Psoas muscle (tissue), 7 donors: ENCODE measurements at regions not wholly inside any gene's neighbourhood (a gene's known extent, or its start where the extent isn't known, plus 50 kb on each side); places are given as distances from the start of the nearest gene placed in this dataset.

Experiments
- ATAC-seq, 4 donors: fragments of 200-7000 bp; cut with Tn5 transposase; one replicate each; pipeline ENCODE4 v1.9.1; 2020; ENCODE audit warnings: moderate library complexity in 3 of 4, mild to moderate bottlenecking in 2 of 4
- DNase-seq, 2 donors: peaks; one replicate each; pipeline ENCODE4 v3.0.0-alpha.2; 2020
- H3K27ac ChIP-seq: fragments of 200-600 bp; one replicate; pipeline ENCODE4 v1.8.0; 2022
- H3K27me3 ChIP-seq, 3 donors: fragments of 200-600 bp in 1 of 3; one replicate each; pipeline versions ENCODE4 v1.6.1 to v1.8.0; 2013 to 2022; ENCODE audit warnings: low read length in 2 of 3, mild to moderate bottlenecking in 2 of 3, moderate library complexity in 1 of 3; ENCODE audit not compliant: insufficient read depth in 3 of 3
- H3K36me3 ChIP-seq, 2 donors: fragments of 200-600 bp in 1 of 2; one replicate each; pipeline versions ENCODE4 v1.6.1 to v1.8.0; 2013 to 2022; ENCODE audit warnings: low read depth in 1 of 2, mild to moderate bottlenecking in 1 of 2, moderate library complexity in 1 of 2; ENCODE audit not compliant: insufficient read depth in 1 of 2
- H3K4me1 ChIP-seq: fragments of 200-600 bp; one replicate; pipeline ENCODE4 v1.8.0; 2022
- H3K4me3 ChIP-seq: fragments of 200-600 bp; one replicate; pipeline ENCODE4 v1.8.0; 2022; ENCODE audit warnings: mild to moderate bottlenecking
- H3K9me3 ChIP-seq: fragments of 200-600 bp; one replicate; pipeline ENCODE4 v1.8.0; 2022
- WGBS, 3 donors: extraction: QIAGEN DNeasy Blood & Tissue Kit; methylation state at CpG; one replicate each; pipeline versions ENCODE4 v1.1.6 to v1.1.7; 2013; 5-methylcytosine and 5-hydroxymethylcytosine counted together
- intact Hi-C, 2 donors: fragments of 100-400 bp; cut with DNase I; formaldehyde crosslinking; loops; one replicate each; pipeline versions ENCODE4 v1.11.0 to v1.14.2; 2022
- TF ChIP-seq, protein P1 (sequence below): fragments of 200-600 bp; IDR thresholded peaks from one replicate; pipeline ENCODE4 v1.8.0; 2022; ENCODE audit warnings: antibody characterized with exemption
- donor health status: healthy with polysubstance abuse.
- donor health status: DM: no; HTN: no; CAD: no; lungs with moderate emphysema.
- donor health status: Bipolar disorder and iron deficiency.
- donor health status: healthy.
- donor health status: DM: yes; HTN: yes; CAD: no.
- donor health status: DM: no; HTN: no; CAD: no.
- donor health status: DM: yes; HTN: yes; CAD: no.

DNA sequence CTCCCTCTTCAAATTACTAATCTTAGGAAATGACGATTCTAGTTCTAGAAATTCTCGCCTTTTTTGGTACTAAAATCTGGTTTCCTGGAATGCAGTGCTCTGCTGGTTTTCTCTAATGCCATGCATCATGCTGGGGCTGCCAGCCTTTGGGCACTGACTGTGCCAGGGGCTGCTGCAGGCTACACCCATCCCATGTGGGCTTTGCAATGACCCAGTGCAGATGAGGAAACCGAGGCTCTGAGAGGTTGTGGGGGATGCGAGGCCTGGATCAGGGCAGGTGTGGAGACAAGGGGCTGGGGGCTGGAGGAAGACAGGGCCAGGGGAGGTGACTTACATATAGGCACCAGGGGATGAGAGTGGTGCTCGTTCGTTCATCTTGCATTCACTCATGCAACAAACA is 95.3 kb downstream of the HMX1 start:
- Histone ChIP-seq H3K4me3 (no peak overlapping the region), H3K4me1 (no peaks in the 10 kb centered on the region), H3K27ac (no peak overlapping the region), H3K36me3 (no peaks in the 10 kb centered on the region), H3K27me3 (peaks cover 0 to 19% (median 5%) of the 10 kb centered on the region in 3 donors), H3K9me3 (no peaks in the 10 kb centered on the region)
- DNase-seq (peak in 1 of 2 donors; percentile 8), ATAC-seq (no peak)
- intact Hi-C loops = no loop called here
- TF ChIP-seq, protein P1, sequence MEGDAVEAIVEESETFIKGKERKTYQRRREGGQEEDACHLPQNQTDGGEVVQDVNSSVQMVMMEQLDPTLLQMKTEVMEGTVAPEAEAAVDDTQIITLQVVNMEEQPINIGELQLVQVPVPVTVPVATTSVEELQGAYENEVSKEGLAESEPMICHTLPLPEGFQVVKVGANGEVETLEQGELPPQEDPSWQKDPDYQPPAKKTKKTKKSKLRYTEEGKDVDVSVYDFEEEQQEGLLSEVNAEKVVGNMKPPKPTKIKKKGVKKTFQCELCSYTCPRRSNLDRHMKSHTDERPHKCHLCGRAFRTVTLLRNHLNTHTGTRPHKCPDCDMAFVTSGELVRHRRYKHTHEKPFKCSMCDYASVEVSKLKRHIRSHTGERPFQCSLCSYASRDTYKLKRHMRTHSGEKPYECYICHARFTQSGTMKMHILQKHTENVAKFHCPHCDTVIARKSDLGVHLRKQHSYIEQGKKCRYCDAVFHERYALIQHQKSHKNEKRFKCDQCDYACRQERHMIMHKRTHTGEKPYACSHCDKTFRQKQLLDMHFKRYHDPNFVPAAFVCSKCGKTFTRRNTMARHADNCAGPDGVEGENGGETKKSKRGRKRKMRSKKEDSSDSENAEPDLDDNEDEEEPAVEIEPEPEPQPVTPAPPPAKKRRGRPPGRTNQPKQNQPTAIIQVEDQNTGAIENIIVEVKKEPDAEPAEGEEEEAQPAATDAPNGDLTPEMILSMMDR = no peak
- 81 to 84% (median 82%) methylated on average over 6 of the region's 6 CpGs for WGBS, 3 donors

DNA sequence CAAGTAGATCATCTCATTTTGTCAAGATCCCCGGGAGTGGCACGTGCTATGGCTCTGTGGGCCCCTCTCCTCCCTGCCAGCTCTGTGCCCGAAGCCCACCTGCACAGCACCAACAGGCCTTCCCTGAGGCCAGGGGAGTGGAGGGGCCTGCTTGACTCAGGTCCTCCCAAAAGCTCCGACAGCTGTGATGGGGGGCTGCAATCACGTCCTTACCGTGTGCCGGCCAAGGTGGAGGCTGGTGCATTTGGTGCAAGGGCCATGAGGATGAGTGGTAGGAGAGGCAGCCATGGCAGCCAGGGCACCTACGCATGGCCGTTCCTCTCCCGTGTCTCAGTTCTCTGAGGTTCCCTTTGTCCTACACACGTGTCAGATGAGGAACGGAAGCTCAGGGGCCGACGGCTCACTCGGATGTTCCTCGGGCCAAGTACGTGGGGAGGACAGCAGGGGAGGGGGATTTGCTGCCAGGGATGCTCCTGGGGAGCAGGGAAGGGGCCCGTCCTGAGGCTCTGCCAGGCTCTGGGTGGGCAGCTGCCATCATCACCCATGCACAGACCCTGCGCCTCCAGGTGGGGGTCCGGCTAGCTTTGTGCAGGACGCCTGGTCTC is 95.8 kb downstream of the HMX1 start:
- TF ChIP-seq, protein P1 = no peak
- no peak overlapping the region for H3K4me3 ChIP-seq
- H3K27ac ChIP-seq = no peak overlapping the region
- H3K27me3 ChIP-seq = peaks cover 0 to 23% (median 6%) of the 10 kb centered on the region in 3 donors
- no peaks in the 10 kb centered on the region for H3K9me3 ChIP-seq
- no peaks in the 10 kb centered on the region for H3K36me3 ChIP-seq
- intact Hi-C loops = no loop called here
- DNase-seq (peak in 1 of 2 donors; percentile 30), ATAC-seq (no peak)
- no peaks in the 10 kb centered on the region for H3K4me1 ChIP-seq
- 73 to 79% (median 76%) methylated on average over 21 of the region's 21 CpGs for WGBS, 3 donors

DNA sequence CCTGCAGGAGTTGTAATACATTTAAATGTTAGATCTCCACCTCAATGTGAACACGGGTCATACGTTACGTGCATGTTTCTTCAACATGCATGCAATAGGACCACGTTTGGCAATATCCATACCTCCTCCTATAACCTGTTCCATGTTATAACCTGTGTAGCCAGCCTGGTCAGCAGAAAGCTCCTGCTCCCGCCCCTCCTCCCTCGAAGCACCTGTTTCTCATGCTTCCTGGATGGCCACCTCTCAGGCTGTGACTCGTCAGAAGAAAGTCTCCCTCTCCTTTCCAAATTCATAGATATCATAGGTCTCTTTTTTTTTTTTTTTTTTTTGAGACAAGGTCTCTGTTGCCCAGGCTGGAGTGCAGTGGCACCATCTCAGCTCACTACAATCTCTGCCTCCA is 96.5 kb downstream of the HMX1 start:
- H3K4me3 ChIP-seq = no peak overlapping the region
- H3K36me3 ChIP-seq = no peaks in the 10 kb centered on the region
- intact Hi-C loops = no loop called here
- 78 to 89% (median 78%) methylated on average over 7 of the region's 7 CpGs for WGBS, 3 donors
- ATAC-seq (no peak), DNase-seq (no peak)
- H3K27ac ChIP-seq = no peak overlapping the region
- no peaks in the 10 kb centered on the region for H3K9me3 ChIP-seq
- peaks cover 0 to 27% (median 6%) of the 10 kb centered on the region in 3 donors for H3K27me3 ChIP-seq
- TF ChIP-seq, protein P1 = no peak
- H3K4me1 ChIP-seq = no peaks in the 10 kb centered on the region

DNA sequence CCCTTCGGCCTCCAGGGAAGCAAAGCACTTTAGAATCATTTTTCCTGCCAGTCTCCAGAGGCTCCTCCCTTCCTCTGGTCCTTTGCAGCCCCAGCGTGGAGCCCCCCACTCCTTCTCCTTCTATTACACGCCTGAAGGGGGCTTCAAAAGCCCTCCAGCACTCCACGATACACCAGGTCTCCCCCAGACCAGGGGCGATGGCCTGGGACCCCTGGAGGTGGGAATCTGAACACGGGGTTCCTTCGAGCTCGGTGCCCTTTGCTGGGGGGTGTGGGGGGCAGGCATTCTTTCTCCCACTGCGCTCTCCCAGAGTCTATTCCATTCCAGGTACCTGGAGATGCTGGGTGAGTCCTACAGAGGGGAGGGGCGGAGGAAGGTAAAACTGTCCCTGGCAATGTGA is 97.6 kb downstream of the HMX1 start:
- Histone ChIP-seq H3K27me3 (peaks cover 0 to 28% (median 6%) of the 10 kb centered on the region in 3 donors), H3K4me1 (no peaks in the 10 kb centered on the region), H3K27ac (no peak overlapping the region), H3K4me3 (no peak overlapping the region), H3K9me3 (no peaks in the 10 kb centered on the region), H3K36me3 (no peaks in the 10 kb centered on the region)
- intact Hi-C loops = no loop called here
- WGBS, 3 donors = 68 to 81% (median 71%) methylated on average over 10 of the region's 10 CpGs
- ATAC-seq (no peak), DNase-seq (peak in 1 of 2 donors; percentile 14)
- TF ChIP-seq, protein P1 = no peak
